ENCODE measurements at regions not wholly inside any gene's neighbourhood (a gene's known extent, or its start where the extent isn't known, plus 50 kb on each side); places are given as distances from the start of the nearest gene placed in this dataset. TPM values are rescaled to one million over a fixed set of nuclear protein-coding genes. Genes with fewer than 3 reads are reported as not detected.

Small RNA genes lying in the stretch of these regions (small RNA-seq; reads per million reads assigned to genes)
- gene RNU6-954P, result not detected
- not detected for gene ZNF114P1

All from fibroblast of the aortic adventitia (primary cell).